IPS-18a (cell line): ENCODE measurements at regions not wholly inside any gene's neighbourhood (a gene's known extent, or its start where the extent isn't known, plus 50 kb on each side); places are given as distances from the start of the nearest gene placed in this dataset.

ENCODE experiments used
- H3K27ac ChIP-seq: one replicate; pipeline ENCODE4 v1.5.1; 2013; ENCODE audit warnings: low read length
- H3K27me3 ChIP-seq: one replicate; pipeline ENCODE4 v1.6.1; 2013; ENCODE audit warnings: mild to moderate bottlenecking, low read length; ENCODE audit not compliant: control insufficient read depth, insufficient read depth
- H3K36me3 ChIP-seq: one replicate; pipeline ENCODE4 v1.6.1; 2013; ENCODE audit warnings: low read depth, low read length; ENCODE audit not compliant: control insufficient read depth
- H3K4me1 ChIP-seq: one replicate; pipeline ENCODE4 v1.6.1; 2013; ENCODE audit warnings: low read depth, low read length; ENCODE audit not compliant: control insufficient read depth
- H3K4me3 ChIP-seq: one replicate; pipeline ENCODE4 v1.5.1; 2013; ENCODE audit warnings: low read length
- H3K9ac ChIP-seq: one replicate; pipeline ENCODE4 v1.6.1; 2013; ENCODE audit warnings: mild to moderate bottlenecking, low read length, moderate library complexity
- H3K9me3 ChIP-seq: one replicate; pipeline ENCODE4 v1.6.1; 2013; ENCODE audit warnings: low read depth, low read length; ENCODE audit not compliant: control insufficient read depth

DNA sequence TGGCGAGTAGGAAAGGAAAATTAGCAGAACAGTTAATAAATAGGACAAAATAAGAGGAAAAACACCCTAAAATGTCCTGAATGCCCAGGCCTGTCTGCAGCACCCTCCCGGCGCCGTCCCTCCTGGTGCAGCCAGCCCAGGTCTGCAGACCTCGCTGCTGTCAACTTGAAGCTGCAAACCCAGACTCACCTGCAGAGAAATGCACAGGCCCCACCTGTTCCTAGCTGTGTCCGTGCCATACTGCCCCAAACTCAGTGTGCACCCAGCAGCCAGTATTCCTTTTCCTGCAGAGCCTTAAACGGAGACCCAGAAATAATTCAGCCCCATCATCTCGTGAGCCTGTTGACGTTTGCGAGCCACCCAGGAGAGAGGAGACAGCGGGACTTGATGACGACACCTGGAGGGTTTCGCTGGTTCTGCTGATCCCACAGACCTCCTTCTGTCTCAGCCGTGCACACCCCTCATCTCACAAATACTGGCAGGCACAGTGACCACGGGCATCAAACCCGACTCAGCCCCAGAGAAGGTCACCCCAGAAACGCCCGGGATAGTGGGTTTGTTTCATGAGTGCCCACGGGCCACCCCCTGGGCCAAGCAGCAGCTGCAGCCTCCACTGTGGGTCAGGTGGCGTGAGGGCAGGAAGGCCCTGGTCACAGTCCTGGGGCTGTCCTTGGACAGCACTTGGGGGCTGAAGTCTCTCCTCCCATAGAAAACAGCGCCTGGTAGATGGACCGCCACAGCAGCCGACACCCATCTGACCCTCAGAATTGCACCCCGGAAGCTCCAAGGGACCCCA is 239.5 kb upstream of the SALL3 start:
- no peak overlapping the region for H3K9ac ChIP-seq
- H3K36me3 ChIP-seq = no peaks in the 10 kb centered on the region
- no peak overlapping the region for H3K27ac ChIP-seq
- H3K9me3 ChIP-seq = no peaks in the 10 kb centered on the region
- no peak overlapping the region for H3K4me3 ChIP-seq
- no peaks in the 10 kb centered on the region for H3K27me3 ChIP-seq
- no peaks in the 10 kb centered on the region for H3K4me1 ChIP-seq

- no peak overlapping the region for H3K4me3 ChIP-seq
- H3K27me3 ChIP-seq = no peaks in the 10 kb centered on the region
- no peak overlapping the region for H3K9ac ChIP-seq
- H3K4me1 ChIP-seq = no peaks in the 10 kb centered on the region
- no peaks in the 10 kb centered on the region for H3K36me3 ChIP-seq
- no peak overlapping the region for H3K27ac ChIP-seq
- no peaks in the 10 kb centered on the region for H3K9me3 ChIP-seq
These were observed 238.7 kb upstream of the SALL3 start for GRCh38 chr18:78740876-78741275.

- no peaks in the 10 kb centered on the region for H3K9me3 ChIP-seq
- no peak overlapping the region for H3K4me3 ChIP-seq
These were observed 238.0 kb upstream of the SALL3 start for GRCh38 chr18:78741381-78742217.

DNA sequence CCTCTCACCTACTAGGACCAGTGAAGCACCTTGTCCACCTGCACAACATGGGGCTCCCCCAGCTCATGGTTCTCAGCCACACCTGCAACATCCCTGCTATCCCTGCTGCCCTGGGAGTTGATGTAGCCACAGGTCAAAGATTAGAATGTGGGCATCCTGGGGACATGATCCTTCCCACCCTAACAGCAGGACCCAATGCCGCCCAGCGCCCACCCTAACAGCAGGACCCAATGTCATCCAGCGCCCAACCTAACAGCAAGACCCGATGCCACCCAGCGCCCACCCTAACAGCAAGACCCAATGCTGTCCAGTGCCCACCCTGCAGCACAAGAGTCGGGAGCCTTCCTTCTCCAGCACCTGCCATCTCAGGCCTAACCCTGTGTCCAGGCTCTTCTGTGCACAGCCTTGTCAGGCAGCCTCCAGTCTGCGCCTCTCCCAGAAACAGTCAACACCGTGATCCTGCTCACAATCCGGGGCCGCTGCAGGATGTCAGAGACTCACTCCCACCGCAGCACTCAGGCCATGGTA is 237.3 kb upstream of the SALL3 start:
- Histone ChIP-seq H3K4me3 (no peak overlapping the region), H3K36me3 (no peaks in the 10 kb centered on the region), H3K27ac (no peak overlapping the region), H3K27me3 (no peaks in the 10 kb centered on the region), H3K9ac (no peak overlapping the region), H3K4me1 (no peaks in the 10 kb centered on the region), H3K9me3 (no peaks in the 10 kb centered on the region)

More at GRCh38 chr18:78741381-78742217, 238.0 kb upstream of the SALL3 start:
- Histone ChIP-seq H3K36me3 (no peaks in the 10 kb centered on the region), H3K9ac (no peak overlapping the region), H3K27me3 (no peaks in the 10 kb centered on the region), H3K4me1 (no peaks in the 10 kb centered on the region), H3K27ac (no peak overlapping the region)

GRCh38 chr18:78743078-78743477 is 236.5 kb upstream of the SALL3 start:
- Histone ChIP-seq H3K27me3 (no peaks in the 10 kb centered on the region), H3K36me3 (no peaks in the 10 kb centered on the region), H3K9me3 (no peaks in the 10 kb centered on the region), H3K27ac (no peak overlapping the region), H3K9ac (no peak overlapping the region), H3K4me3 (no peak overlapping the region), H3K4me1 (no peaks in the 10 kb centered on the region)

- H3K4me3 ChIP-seq = no peak overlapping the region
- H3K4me1 ChIP-seq = no peaks in the 10 kb centered on the region
- H3K27me3 ChIP-seq = no peaks in the 10 kb centered on the region
- no peak overlapping the region for H3K27ac ChIP-seq
- H3K36me3 ChIP-seq = no peaks in the 10 kb centered on the region
- no peaks in the 10 kb centered on the region for H3K9me3 ChIP-seq
- no peak overlapping the region for H3K9ac ChIP-seq
These were observed 228.0 kb upstream of the SALL3 start for GRCh38 chr18:78751664-78752063.

- Histone ChIP-seq H3K9me3 (no peaks in the 10 kb centered on the region), H3K4me3 (no peak overlapping the region), H3K9ac (no peak overlapping the region), H3K27ac (no peak overlapping the region), H3K27me3 (no peaks in the 10 kb centered on the region), H3K36me3 (no peaks in the 10 kb centered on the region), H3K4me1 (no peaks in the 10 kb centered on the region)
These were observed 226.4 kb upstream of the SALL3 start for GRCh38 chr18:78753240-78753639.

- H3K4me1 ChIP-seq = no peaks in the 10 kb centered on the region
- no peak overlapping the region for H3K27ac ChIP-seq
- H3K27me3 ChIP-seq = no peaks in the 10 kb centered on the region
- no peaks in the 10 kb centered on the region for H3K9me3 ChIP-seq
- no peak overlapping the region for H3K4me3 ChIP-seq
- H3K36me3 ChIP-seq = no peaks in the 10 kb centered on the region
- H3K9ac ChIP-seq = no peak overlapping the region
These were observed 225.1 kb upstream of the SALL3 start for GRCh38 chr18:78754311-78755043.

- Histone ChIP-seq H3K4me3 (no peak overlapping the region), H3K9me3 (no peaks in the 10 kb centered on the region), H3K9ac (no peak overlapping the region), H3K36me3 (no peaks in the 10 kb centered on the region), H3K27me3 (no peaks in the 10 kb centered on the region), H3K4me1 (no peaks in the 10 kb centered on the region), H3K27ac (no peak overlapping the region)
These were observed 222.6 kb upstream of the SALL3 start for GRCh38 chr18:78757014-78757413.

GRCh38 chr18:78758496-78758895 is 221.1 kb upstream of the SALL3 start:
- Histone ChIP-seq H3K4me3 (no peak overlapping the region), H3K36me3 (no peaks in the 10 kb centered on the region), H3K9me3 (no peaks in the 10 kb centered on the region), H3K27ac (no peak overlapping the region), H3K4me1 (no peaks in the 10 kb centered on the region), H3K9ac (no peak overlapping the region), H3K27me3 (no peaks in the 10 kb centered on the region)

DNA sequence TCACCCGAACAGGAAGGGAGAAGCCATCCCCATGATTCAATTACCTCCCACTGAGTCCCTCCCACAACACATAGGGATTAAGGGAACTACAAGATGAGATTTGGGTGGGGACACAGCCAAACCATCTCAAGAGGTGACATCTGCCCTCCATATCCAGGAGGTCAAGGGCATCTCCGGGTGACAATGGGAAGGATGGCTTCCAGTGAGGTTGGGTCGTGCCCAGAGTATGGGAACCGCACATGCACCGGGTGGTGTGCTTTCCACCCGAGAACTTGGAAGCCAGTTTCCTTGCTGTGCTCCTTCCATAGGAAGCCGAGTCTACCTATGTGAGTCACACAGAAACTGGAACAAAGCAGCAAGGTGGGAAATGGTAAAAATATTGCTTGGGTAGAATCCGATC is 216.9 kb upstream of the SALL3 start:
- H3K4me3 ChIP-seq = no peak overlapping the region
- H3K27me3 ChIP-seq = no peaks in the 10 kb centered on the region
- H3K9me3 ChIP-seq = no peaks in the 10 kb centered on the region
- H3K9ac ChIP-seq = no peak overlapping the region
- no peaks in the 10 kb centered on the region for H3K36me3 ChIP-seq
- no peak overlapping the region for H3K27ac ChIP-seq
- no peaks in the 10 kb centered on the region for H3K4me1 ChIP-seq
